GM12878 (cell line): ENCODE measurements at regions not wholly inside any gene's neighbourhood (a gene's known extent, or its start where the extent isn't known, plus 50 kb on each side); places are given as distances from the start of the nearest gene placed in this dataset.

Experiments
- ATAC-seq: fragments of 200-7000 bp; cut with Tn5 transposase; 3 replicates; pipeline ENCODE4 v1.9.1; 2020; ENCODE audit warnings: mild to moderate bottlenecking, moderate library complexity
- BruUV-seq: library from RNA; stranded (reverse); fragments of 400-500 nt; replicated peaks from 2 replicates; lab custom pipeline; 2021; lab: Mats Ljungman, UMichigan
- CTCF ChIA-PET: fragments of 300-600 bp; sonication (Branson Sonifier 250); formaldehyde crosslinking; extraction: SDS; loops from one replicate; lab custom pipeline; 2021; ENCODE audit warnings: inconsistent platforms; lab: Yijun Ruan, JAX
- POLR2A ChIA-PET: fragments of 350-600 bp; formaldehyde crosslinking; extraction: SDS; loops from one replicate; lab custom pipeline; 2021; ENCODE audit warnings: inconsistent platforms; lab: Charles Lee
- RAD21 ChIA-PET: fragments of 300-600 bp; sonication (Branson Sonifier 250); formaldehyde crosslinking; loops from one replicate; lab custom pipeline; 2023; ENCODE audit warnings: antibody characterized with exemption; ENCODE audit not compliant: unreplicated experiment; lab: Charles Lee
- SMC1A ChIA-PET: fragments of 300-600 bp; sonication (Branson Sonifier 250); formaldehyde crosslinking; loops from one replicate; lab custom pipeline; 2023; ENCODE audit not compliant: unreplicated experiment, uncharacterized antibody; lab: Charles Lee
- DNase-seq: peaks from one replicate; pipeline ENCODE4 v3.0.0-alpha.2; 2011; ENCODE audit warnings: low read depth, low spot score
- FAIRE-seq: peaks from 3 replicates; lab custom pipeline; 2011; peaks lifted over from hg19 to GRCh38; lab: Jason Lieb, UNC
- H2AFZ ChIP-seq: 2 replicates; pipeline ENCODE4 v1.6.0; 2011; ENCODE audit warnings: low read depth, low read length, control low read depth; ENCODE audit not compliant: control insufficient read depth
- H3K27ac ChIP-seq: 2 replicates; pipeline ENCODE4 v1.5.1; 2011; ENCODE audit warnings: control low read depth; ENCODE audit not compliant: control insufficient read depth, insufficient read depth
- H3K27me3 ChIP-seq, 2 experiments: replicated peaks in 1 of 2; 2 replicates each; pipeline versions ENCODE4 v1.6.0 to v1.6.1; 2011; ENCODE audit warnings: low read length in 1 of 2; ENCODE audit not compliant: control insufficient read depth in 2 of 2, insufficient read depth in 2 of 2
- H3K36me3 ChIP-seq, 2 experiments: 2 replicates each; pipeline ENCODE4 v1.5.1; 2011; ENCODE audit warnings: low read length in 1 of 2; ENCODE audit not compliant: control insufficient read depth in 2 of 2, insufficient read depth in 2 of 2
- H3K4me1 ChIP-seq: 2 replicates; pipeline ENCODE4 v1.6.1; 2011; ENCODE audit warnings: mild to moderate bottlenecking, low read length, moderate library complexity, mixed read lengths; ENCODE audit not compliant: control insufficient read depth, insufficient read depth
- H3K4me2 ChIP-seq: 2 replicates; pipeline ENCODE4 v1.6.0; 2011; ENCODE audit warnings: control low read depth; ENCODE audit not compliant: control insufficient read depth, insufficient read depth
- H3K4me3 ChIP-seq: fragments of 200-600 bp; sonication (generic); 2 replicates; pipeline ENCODE4 v1.5.1; 2016
- H3K79me2 ChIP-seq: 2 replicates; pipeline ENCODE4 v1.6.0; 2011; ENCODE audit warnings: low read length; ENCODE audit not compliant: control insufficient read depth, insufficient read depth
- H3K9ac ChIP-seq: 2 replicates; pipeline ENCODE4 v1.8.0; 2011; ENCODE audit warnings: low read length, control low read depth, mixed read lengths; ENCODE audit not compliant: control insufficient read depth, insufficient read depth
- H3K9me3 ChIP-seq: replicated peaks from 3 replicates; pipeline ENCODE4 v1.5.1; 2011; ENCODE audit warnings: mild to moderate bottlenecking, low read length; ENCODE audit not compliant: control insufficient read depth, insufficient read depth
- H4K20me1 ChIP-seq: 2 replicates; pipeline ENCODE4 v1.6.0; 2011; ENCODE audit not compliant: control insufficient read depth, insufficient read depth
- BACH1 ChIP-seq: fragments of 450-650 bp; IDR thresholded peaks from 2 replicates; pipeline ENCODE4 v1.6.1; 2017; ENCODE audit warnings: mild to moderate bottlenecking, borderline replicate concordance
- CHD4 ChIP-seq: fragments of 200-600 bp; sonication (generic); IDR thresholded peaks from 2 replicates; pipeline ENCODE4 v1.6.1; 2016; ENCODE audit warnings: mild to moderate bottlenecking
- GATAD2B ChIP-seq: fragments of 450-650 bp; conservative IDR thresholded peaks from 2 replicates; pipeline ENCODE4 v1.6.1; 2017; ENCODE audit warnings: low read depth, mild to moderate bottlenecking, moderate library complexity
- HDAC6 ChIP-seq: fragments of 200-600 bp; sonication (generic); IDR thresholded peaks from one replicate; pipeline ENCODE4 v1.8.0; 2017; ENCODE audit warnings: antibody characterized with exemption; ENCODE audit not compliant: unreplicated experiment
- IRF4 ChIP-seq: IDR thresholded peaks from 2 replicates; pipeline ENCODE4 v1.6.1; 2011; ENCODE audit warnings: low read depth, low read length
- RAD51 ChIP-seq: fragments of 450-650 bp; IDR thresholded peaks from 2 replicates; pipeline ENCODE4 v1.6.1; 2016; ENCODE audit warnings: moderate library complexity, mild to moderate bottlenecking, inconsistent platforms
- RCOR1 ChIP-seq: conservative IDR thresholded peaks from 2 replicates; pipeline ENCODE4 v1.6.1; 2012; ENCODE audit warnings: low read depth, low read length, improper control_type of control experiment
- SMAD5 ChIP-seq: IDR thresholded peaks from 2 replicates; pipeline ENCODE4 v1.6.1; 2016; ENCODE audit warnings: antibody characterized with exemption, low read depth
- TBL1XR1 ChIP-seq: IDR thresholded peaks from 2 replicates; pipeline ENCODE4 v1.6.1; 2012; ENCODE audit warnings: low read depth, low read length, improper control_type of control experiment
- TCF3 ChIP-seq: IDR thresholded peaks from 2 replicates; pipeline ENCODE4 v1.6.1; 2012; ENCODE audit warnings: low read depth, mild to moderate bottlenecking, low read length, borderline replicate concordance; ENCODE audit not compliant: insufficient read depth
- WGBS: methylation state at CpG from one replicate; pipeline ENCODE4 v1.1.6; 2016; ENCODE audit warnings: low lambda C conversion rate; ENCODE audit not compliant: insufficient replicate concordance, insufficient coverage; ENCODE audit errors: missing lambda C conversion rate; 5-methylcytosine and 5-hydroxymethylcytosine counted together
- in situ Hi-C: fragments of 300-500 bp; cut with MboI; formaldehyde crosslinking; loops from 9 replicates; pipeline ENCODE4 v1.14.3; 2018; ENCODE audit warnings: mixed read lengths
- intact Hi-C: fragments of 100-400 bp; cut with micrococcal nuclease; formaldehyde crosslinking; loops from one replicate; pipeline ENCODE4 v1.14.2; 2022; ENCODE audit not compliant: unreplicated experiment
- TF ChIP-seq, protein P1 (sequence below): fragments of 450-650 bp; IDR thresholded peaks from 2 replicates; pipeline ENCODE4 v1.6.1; 2017; ENCODE audit warnings: low read depth, mild to moderate bottlenecking, moderate library complexity
- TF ChIP-seq, protein P2 (sequence below): IDR thresholded peaks from 2 replicates; pipeline ENCODE4 v1.6.1; 2012; ENCODE audit warnings: low read depth, low read length, improper control_type of control experiment

DNA sequence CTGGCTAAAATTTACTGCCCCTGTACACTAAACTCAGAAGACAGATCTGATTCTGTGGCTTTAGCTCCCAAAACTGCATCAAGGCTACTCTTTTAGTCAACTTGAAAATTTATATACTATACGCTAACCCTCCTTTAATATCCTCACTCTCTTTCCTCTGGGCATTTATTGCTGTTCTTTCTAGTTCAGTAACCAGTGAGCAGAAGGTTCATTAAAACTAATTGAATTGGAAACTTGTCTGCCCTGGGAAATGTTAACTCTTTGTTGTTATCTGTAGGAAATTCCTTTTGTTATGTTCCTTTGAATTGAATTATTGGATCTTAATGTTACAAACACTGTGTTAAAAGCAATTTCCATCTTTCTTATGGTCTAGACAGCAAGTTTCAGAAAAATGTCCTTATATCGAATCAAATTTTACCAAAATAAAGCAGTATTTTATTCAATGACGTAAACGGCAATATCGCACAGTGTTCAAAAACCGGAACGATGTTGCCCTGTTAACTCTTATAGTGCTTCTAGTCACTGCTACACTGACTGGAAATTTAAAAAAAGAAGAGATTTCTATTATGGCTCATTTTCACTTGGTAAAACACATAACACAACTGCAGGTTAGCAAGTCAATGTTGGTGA lies 168.3 kb downstream of the NR4A2 start:
- FAIRE-seq (no peak), ATAC-seq (no peak), DNase-seq (no peak)
- Histone ChIP-seq H3K4me1 (no peaks in the 10 kb centered on the region), H2AFZ (no peak overlapping the region), H3K27me3 (no peaks in the 10 kb centered on the region), H3K27ac (no peak overlapping the region), H4K20me1 (no peaks in the 10 kb centered on the region), H3K9ac (no peak overlapping the region), H3K4me2 (no peak overlapping the region), H3K4me3 (no peak overlapping the region), H3K9me3 (no peaks in the 10 kb centered on the region), H3K79me2 (no peaks in the 10 kb centered on the region), H3K36me3 (no peaks in the 10 kb centered on the region)
- ChIA-PET SMC1A (interaction anchor here (1.6 kb wide), 1 partner anchor 787 kb away, joined by 4 read pairs; no protein-coding TSS in a partner anchor), POLR2A (no interaction called here), CTCF (no interaction called here), RAD21 (no interaction called here)
- intact Hi-C loops, result no loop called here
- in situ Hi-C loops, result no loop called here
- WGBS, result 76% methylated on average over 7 of the region's 7 CpGs
- no TSS peak for BruUV-seq
- TF ChIP-seq GATAD2B (no peak), RAD51 (no peak), CHD4 (no peak), TCF3 (no peak)
- TF ChIP-seq, protein P1, sequence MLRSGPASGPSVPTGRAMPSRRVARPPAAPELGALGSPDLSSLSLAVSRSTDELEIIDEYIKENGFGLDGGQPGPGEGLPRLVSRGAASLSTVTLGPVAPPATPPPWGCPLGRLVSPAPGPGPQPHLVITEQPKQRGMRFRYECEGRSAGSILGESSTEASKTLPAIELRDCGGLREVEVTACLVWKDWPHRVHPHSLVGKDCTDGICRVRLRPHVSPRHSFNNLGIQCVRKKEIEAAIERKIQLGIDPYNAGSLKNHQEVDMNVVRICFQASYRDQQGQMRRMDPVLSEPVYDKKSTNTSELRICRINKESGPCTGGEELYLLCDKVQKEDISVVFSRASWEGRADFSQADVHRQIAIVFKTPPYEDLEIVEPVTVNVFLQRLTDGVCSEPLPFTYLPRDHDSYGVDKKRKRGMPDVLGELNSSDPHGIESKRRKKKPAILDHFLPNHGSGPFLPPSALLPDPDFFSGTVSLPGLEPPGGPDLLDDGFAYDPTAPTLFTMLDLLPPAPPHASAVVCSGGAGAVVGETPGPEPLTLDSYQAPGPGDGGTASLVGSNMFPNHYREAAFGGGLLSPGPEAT, result no peak

DNA sequence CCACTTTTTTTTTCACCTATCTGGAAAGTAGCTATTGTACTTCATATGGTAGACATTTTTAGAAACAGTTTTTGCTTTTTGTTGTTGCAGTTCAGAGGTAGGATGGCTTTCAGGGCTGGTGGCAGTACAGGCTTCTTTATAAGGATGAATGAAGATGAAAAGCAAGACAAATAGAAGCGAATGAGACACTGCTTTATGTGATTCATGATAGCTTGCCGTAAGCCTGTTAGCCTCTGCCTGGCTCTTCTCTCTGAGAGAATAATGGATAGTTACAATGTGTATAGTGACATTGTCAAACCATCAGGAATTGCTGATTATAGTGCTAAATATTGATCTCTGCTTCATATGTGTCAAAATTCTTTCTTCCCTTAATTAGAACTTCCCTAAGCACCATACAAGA lies 173.7 kb downstream of the NR4A2 start:
- H3K9me3 ChIP-seq, result no peaks in the 10 kb centered on the region
- no peak overlapping the region for H3K9ac ChIP-seq
- BruUV-seq, result no TSS peak
- no peak overlapping the region for H3K4me2 ChIP-seq
- TF ChIP-seq, protein P2, sequence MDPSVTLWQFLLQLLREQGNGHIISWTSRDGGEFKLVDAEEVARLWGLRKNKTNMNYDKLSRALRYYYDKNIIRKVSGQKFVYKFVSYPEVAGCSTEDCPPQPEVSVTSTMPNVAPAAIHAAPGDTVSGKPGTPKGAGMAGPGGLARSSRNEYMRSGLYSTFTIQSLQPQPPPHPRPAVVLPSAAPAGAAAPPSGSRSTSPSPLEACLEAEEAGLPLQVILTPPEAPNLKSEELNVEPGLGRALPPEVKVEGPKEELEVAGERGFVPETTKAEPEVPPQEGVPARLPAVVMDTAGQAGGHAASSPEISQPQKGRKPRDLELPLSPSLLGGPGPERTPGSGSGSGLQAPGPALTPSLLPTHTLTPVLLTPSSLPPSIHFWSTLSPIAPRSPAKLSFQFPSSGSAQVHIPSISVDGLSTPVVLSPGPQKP, result no peak
- TF ChIP-seq HDAC6 (no peak), RCOR1 (no peak), IRF4 (no peak), BACH1 (no peak), SMAD5 (no peak), TBL1XR1 (no peak)
- no peak overlapping the region for H3K4me3 ChIP-seq
- H3K36me3 ChIP-seq, result no peaks in the 10 kb centered on the region
- ATAC-seq (no peak), FAIRE-seq (no peak), DNase-seq (no peak)
- ChIA-PET POLR2A (no interaction called here), CTCF (interaction anchor here (1.1 to 1.8 kb wide), 5 partner anchors 9 to 431 kb away, joined by 3 to 5 read pairs (median 4); no protein-coding TSS in a partner anchor), SMC1A (interaction anchor here (0.6 to 2.0 kb wide), 4 partner anchors 31 to 782 kb away, joined by 3 to 7 read pairs (median 6); no protein-coding TSS in a partner anchor), RAD21 (interaction anchor here (1.0 kb wide), 1 partner anchor 166 kb away, joined by 3 read pairs; no protein-coding TSS in a partner anchor)
- H3K4me1 ChIP-seq, result no peaks in the 10 kb centered on the region
- H2AFZ ChIP-seq, result no peak overlapping the region
- WGBS, result 17% methylated on average over 2 of the region's 2 CpGs
- no peaks in the 10 kb centered on the region for H3K79me2 ChIP-seq
- in situ Hi-C loops, result no loop called here
- H3K27me3 ChIP-seq, result no peaks in the 10 kb centered on the region
- intact Hi-C loops, result no loop called here
- H4K20me1 ChIP-seq, result no peaks in the 10 kb centered on the region
- H3K27ac ChIP-seq, result no peak overlapping the region
